H1 (cell line): ENCODE measurements at regions not wholly inside any gene's neighbourhood (a gene's known extent, or its start where the extent isn't known, plus 50 kb on each side); places are given as distances from the start of the nearest gene placed in this dataset.

Experiments
- CTCF ChIA-PET: fragments of 300-600 bp; sonication (Branson Sonifier 250); formaldehyde crosslinking; loops from one replicate; lab custom pipeline; 2021; ENCODE audit not compliant: partially characterized antibody; lab: Charles Lee
- POLR2A ChIA-PET: fragments of 300-600 bp; sonication (Branson Sonifier 250); formaldehyde crosslinking; loops from one replicate; lab custom pipeline; 2021; ENCODE audit warnings: inconsistent platforms; ENCODE audit not compliant: partially characterized antibody; lab: Charles Lee
- DNase-seq, 2 experiments: peaks; one replicate each; pipeline versions ENCODE4 v3.0.0 to v3.0.0-alpha.2; 2010 to 2022; ENCODE audit warnings: low spot score in 2 of 2, low read depth in 1 of 2, mixed read lengths in 1 of 2
- FAIRE-seq: peaks from 2 replicates; lab custom pipeline; 2011; peaks lifted over from hg19 to GRCh38; lab: Jason Lieb, UNC
- H2AFZ ChIP-seq: 2 replicates; pipeline ENCODE4 v1.8.1; 2012; ENCODE audit warnings: low read length, inconsistent platforms
- H2AK5ac ChIP-seq: 2 replicates; pipeline ENCODE4 v1.6.1; 2013; ENCODE audit warnings: low read depth, low read length
- H2BK120ac ChIP-seq: replicated peaks from 2 replicates; pipeline ENCODE3; 2013; ENCODE audit warnings: low read depth, low read length, inconsistent platforms
- H2BK12ac ChIP-seq: 2 replicates; pipeline ENCODE4 v1.6.1; 2013; ENCODE audit warnings: low read depth, low read length
- H2BK15ac ChIP-seq: 2 replicates; pipeline ENCODE4 v1.6.1; 2013; ENCODE audit warnings: low read length
- H2BK20ac ChIP-seq: 2 replicates; pipeline ENCODE4 v1.6.1; 2013; ENCODE audit warnings: low read length
- H2BK5ac ChIP-seq: 2 replicates; pipeline ENCODE4 v1.6.1; 2013; ENCODE audit warnings: low read depth, low read length
- H3K14ac ChIP-seq: 2 replicates; pipeline ENCODE4 v1.6.1; 2013; ENCODE audit warnings: inconsistent platforms; ENCODE audit not compliant: insufficient read length
- H3K18ac ChIP-seq: 2 replicates; pipeline ENCODE4 v1.6.1; 2013; ENCODE audit warnings: low read length; ENCODE audit errors: extremely low read depth
- H3K23ac ChIP-seq: 2 replicates; pipeline ENCODE4 v1.6.1; 2013; ENCODE audit warnings: inconsistent platforms; ENCODE audit not compliant: insufficient read length
- H3K23me2 ChIP-seq: 2 replicates; pipeline ENCODE4 v1.6.1; 2013; ENCODE audit warnings: low read depth, low read length
- H3K27ac ChIP-seq: 2 replicates; pipeline ENCODE4 v1.6.1; 2011; ENCODE audit warnings: low read depth, low read length, inconsistent platforms
- H3K27me3 ChIP-seq, 4 experiments: replicated peaks in 1 of 4; 1 replicate in 1 of 4; 2 replicates in 3 of 4; pipeline versions ENCODE4 v1.6.1 to v1.8.1; 2011 to 2013; ENCODE audit warnings: low read length in 3 of 4, mild to moderate bottlenecking in 3 of 4, inconsistent platforms in 2 of 4, mixed read lengths in 2 of 4, moderate library complexity in 1 of 4; ENCODE audit not compliant: control insufficient read depth in 3 of 4, insufficient read depth in 3 of 4; ENCODE audit errors: extremely low read depth in 1 of 4
- H3K36me3 ChIP-seq, 4 experiments: 2 replicates each; pipeline versions ENCODE4 v1.6.1 to v1.8.1; 2011 to 2013; ENCODE audit warnings: mild to moderate bottlenecking in 4 of 4, low read length in 3 of 4, moderate library complexity in 2 of 4, control low read depth in 1 of 4, inconsistent platforms in 1 of 4; ENCODE audit not compliant: insufficient read depth in 4 of 4, control insufficient read depth in 2 of 4
- H3K4ac ChIP-seq: replicated peaks from 2 replicates; pipeline ENCODE3; 2013; ENCODE audit warnings: low read length, low read depth, mixed read lengths, inconsistent platforms; ENCODE audit not compliant: insufficient read length
- H3K4me1 ChIP-seq, 4 experiments: replicated peaks in 1 of 4; 1 replicate in 1 of 4; 2 replicates in 3 of 4; pipeline versions ENCODE4 v1.6.1 to v1.8.1; 2011 to 2013; ENCODE audit warnings: low read length in 3 of 4, inconsistent platforms in 2 of 4, mixed read lengths in 1 of 4; ENCODE audit not compliant: insufficient read depth in 4 of 4, control insufficient read depth in 3 of 4
- H3K4me2 ChIP-seq, 2 experiments: 2 replicates each; pipeline versions ENCODE4 v1.6.1 to v1.8.1; 2011 to 2013; ENCODE audit warnings: low read depth in 2 of 2, low read length in 2 of 2, control low read depth in 1 of 2, inconsistent platforms in 1 of 2, mild to moderate bottlenecking in 1 of 2; ENCODE audit not compliant: insufficient read depth in 1 of 2
- H3K4me3 ChIP-seq, 4 experiments: fragments of 200-600, 300-600 bp in 1 of 4; sonication (generic), shearing (Covaris generic), sonication (Bioruptor Twin) in 1 of 4; 2 replicates each; pipeline versions ENCODE4 v1.5.1 to v1.8.1; 2011 to 2016; ENCODE audit warnings: low read length in 4 of 4, low read depth in 3 of 4, control low read depth in 2 of 4, inconsistent platforms in 2 of 4, mild to moderate bottlenecking in 2 of 4, mixed read lengths in 1 of 4, moderate library complexity in 1 of 4; ENCODE audit not compliant: insufficient read depth in 2 of 4; ENCODE audit errors: extremely low read depth in 1 of 4
- H3K56ac ChIP-seq: replicated peaks from 2 replicates; pipeline ENCODE3; 2013; ENCODE audit warnings: low read depth, mild to moderate bottlenecking, mixed read lengths, low read length, inconsistent platforms; ENCODE audit not compliant: insufficient read length
- H3K79me1 ChIP-seq: 2 replicates; pipeline ENCODE4 v1.6.1; 2013; ENCODE audit warnings: low read depth, low read length, control low read depth
- H3K79me2 ChIP-seq, 2 experiments: 2 replicates each; pipeline versions ENCODE4 v1.6.1 to v1.8.1; 2012 to 2013; ENCODE audit warnings: low read length in 2 of 2, mild to moderate bottlenecking in 2 of 2, inconsistent platforms in 1 of 2; ENCODE audit not compliant: insufficient read depth in 2 of 2, control insufficient read depth in 1 of 2
- H3K9ac ChIP-seq, 4 experiments: replicated peaks in 1 of 4; 1 replicate in 1 of 4; 2 replicates in 3 of 4; pipeline versions ENCODE4 v1.6.1 to v1.8.1; 2011 to 2013; ENCODE audit warnings: low read depth in 3 of 4, low read length in 3 of 4, control low read depth in 2 of 4, mild to moderate bottlenecking in 2 of 4, moderate library complexity in 2 of 4, inconsistent platforms in 1 of 4; ENCODE audit errors: extremely low read depth in 1 of 4
- H3K9me3 ChIP-seq, 2 experiments: 2 replicates each; pipeline versions ENCODE4 v1.6.1 to v1.8.1; 2012 to 2013; ENCODE audit warnings: mild to moderate bottlenecking in 2 of 2, moderate library complexity in 2 of 2, control low read depth in 1 of 2, inconsistent platforms in 1 of 2, low read depth in 1 of 2, low read length in 1 of 2, mixed read lengths in 1 of 2; ENCODE audit not compliant: insufficient read depth in 2 of 2
- H4K20me1 ChIP-seq, 2 experiments: replicated peaks in 1 of 2; 2 replicates each; pipeline versions ENCODE3 to v1.8.1; 2011 to 2013; ENCODE audit warnings: inconsistent platforms in 2 of 2, low read length in 2 of 2, mild to moderate bottlenecking in 1 of 2; ENCODE audit not compliant: insufficient read depth in 2 of 2, control insufficient read depth in 1 of 2
- H4K5ac ChIP-seq: 2 replicates; pipeline ENCODE4 v1.6.1; 2013; ENCODE audit warnings: low read length, low read depth, mixed read lengths, inconsistent platforms; ENCODE audit not compliant: insufficient read length
- H4K8ac ChIP-seq: 2 replicates; pipeline ENCODE4 v1.8.0; 2013; ENCODE audit warnings: mild to moderate bottlenecking, moderate library complexity, low read length, inconsistent platforms; ENCODE audit not compliant: insufficient read depth; ENCODE audit errors: extremely low read depth
- H4K91ac ChIP-seq: replicated peaks from 2 replicates; pipeline ENCODE3; 2013; ENCODE audit warnings: low read length, mixed read lengths, inconsistent platforms; ENCODE audit not compliant: insufficient read length
- CHD2 ChIP-seq: IDR thresholded peaks from 2 replicates; pipeline ENCODE4 v1.6.1; 2012; ENCODE audit warnings: low read length, improper control_type of control experiment
- KDM5A ChIP-seq: fragments of 200-600 bp; IDR thresholded peaks from 2 replicates; pipeline ENCODE4 v1.7.1; 2012; ENCODE audit warnings: mild to moderate bottlenecking, low read length, inconsistent platforms, mixed read lengths
- NRF1 ChIP-seq: IDR thresholded peaks from 2 replicates; pipeline ENCODE4 v1.6.1; 2011; ENCODE audit warnings: mild to moderate bottlenecking, low read depth, low read length, improper control_type of control experiment
- RXRA ChIP-seq: IDR thresholded peaks from 2 replicates; pipeline ENCODE4 v1.6.1; 2011; ENCODE audit warnings: low read depth, mild to moderate bottlenecking, low read length, moderate library complexity; ENCODE audit not compliant: insufficient read depth
- WGBS, 2 experiments: shearing (Covaris generic) in 1 of 2; methylation state at CpG; one replicate each; pipeline versions ENCODE4 v1.1.6 to v1.1.7; 2013 to 2015; ENCODE audit warnings: low lambda C conversion rate in 2 of 2, mixed read lengths in 2 of 2, inconsistent platforms in 1 of 2, low coverage in 1 of 2, missing lambda C conversion rate in 1 of 2; ENCODE audit not compliant: insufficient replicate concordance in 2 of 2, insufficient coverage in 1 of 2, insufficient read length in 1 of 2; ENCODE audit errors: extremely low coverage in 1 of 2, missing lambda C conversion rate in 1 of 2; 5-methylcytosine and 5-hydroxymethylcytosine counted together

DNA sequence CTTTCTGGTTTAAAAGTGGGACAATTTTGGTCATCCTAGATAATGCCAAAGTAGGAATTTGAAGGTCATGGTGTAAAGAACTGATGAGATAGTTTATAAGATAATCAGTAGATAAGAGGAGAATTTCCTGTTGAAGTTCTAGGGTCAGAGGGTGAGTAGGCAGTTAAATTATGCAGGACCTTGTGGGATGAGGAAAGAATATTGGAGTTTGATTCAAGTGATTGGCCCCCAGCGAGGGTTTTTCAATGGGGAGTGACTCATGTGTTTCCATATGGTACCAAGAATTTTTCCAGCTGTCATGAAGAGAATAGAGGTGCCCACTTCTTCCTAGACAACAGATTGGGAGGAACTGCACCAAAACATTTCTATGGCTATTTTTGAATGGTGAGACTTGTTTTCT, 940.2 kb upstream of the ZEB2 start:
- no peak overlapping the region for H3K18ac ChIP-seq
- no peak overlapping the region for H3K9ac ChIP-seq
- no peaks in the 10 kb centered on the region for H3K23me2 ChIP-seq
- no peak overlapping the region for H4K8ac ChIP-seq
- no peaks in the 10 kb centered on the region for H3K9me3 ChIP-seq
- H3K4me1 ChIP-seq: no peaks in the 10 kb centered on the region
- H3K56ac ChIP-seq: no peak overlapping the region
- no peaks in the 10 kb centered on the region for H3K27me3 ChIP-seq
- DNase-seq (no peak), FAIRE-seq (no peak)
- POLR2A ChIA-PET: no interaction called here
- H4K5ac ChIP-seq: no peak overlapping the region
- no peak overlapping the region for H2BK5ac ChIP-seq
- H4K91ac ChIP-seq: no peak overlapping the region
- H2BK12ac ChIP-seq: no peak overlapping the region
- no peak overlapping the region for H3K4me3 ChIP-seq
- H3K36me3 ChIP-seq: no peaks in the 10 kb centered on the region
- no peak overlapping the region for H3K23ac ChIP-seq
- H3K4ac ChIP-seq: no peak overlapping the region
- no peaks in the 10 kb centered on the region for H4K20me1 ChIP-seq
- no peak overlapping the region for H2AK5ac ChIP-seq
- CTCF ChIA-PET: no interaction called here
- H3K4me2 ChIP-seq: no peak overlapping the region
- H3K27ac ChIP-seq: no peak overlapping the region
- H3K79me2 ChIP-seq: no peaks in the 10 kb centered on the region
- H3K14ac ChIP-seq: no peak overlapping the region
- H2BK15ac ChIP-seq: no peak overlapping the region
- H2AFZ ChIP-seq: no peak overlapping the region
- 94% methylated on average over 1 of the region's 1 CpG; no CpG with 5 or more reads in 1 of the 2 experiments for WGBS, 2 experiments
- no peaks in the 10 kb centered on the region for H3K79me1 ChIP-seq
- H2BK120ac ChIP-seq: no peak overlapping the region
- TF ChIP-seq RXRA (no peak), CHD2 (no peak), KDM5A (no peak), NRF1 (no peak)
- no peak overlapping the region for H2BK20ac ChIP-seq
